AG04450 (cell line): ENCODE measurements at regions not wholly inside any gene's neighbourhood (a gene's known extent, or its start where the extent isn't known, plus 50 kb on each side); places are given as distances from the start of the nearest gene placed in this dataset.

Experiments used
- CTCF ChIA-PET: fragments of 300-600, 350-600 bp; formaldehyde crosslinking; extraction: SDS; loops from one replicate; lab custom pipeline; 2022; ENCODE audit warnings: antibody characterized with exemption, inconsistent platforms; lab: Charles Lee
- POLR2A ChIA-PET: fragments of 350-600 bp; formaldehyde crosslinking; extraction: SDS; loops from one replicate; lab custom pipeline; 2021; ENCODE audit warnings: antibody characterized with exemption, inconsistent platforms; lab: Yijun Ruan, JAX
- DNase-seq: peaks from one replicate; pipeline ENCODE4 v3.0.0-alpha.2; 2011; ENCODE audit warnings: low read depth, low spot score
- H3K27ac ChIP-seq: one replicate; pipeline ENCODE4 v1.5.1; 2012; ENCODE audit warnings: low read depth, low read length, control low read depth
- H3K27me3 ChIP-seq: one replicate; pipeline ENCODE4 v1.6.0; 2012; ENCODE audit warnings: low read length; ENCODE audit not compliant: control insufficient read depth, insufficient read depth
- H3K4me3 ChIP-seq: 2 replicates; pipeline ENCODE4 v1.5.1; 2011; ENCODE audit warnings: mild to moderate bottlenecking, low read depth, low read length, control low read depth
- H3K9me3 ChIP-seq: 2 replicates; pipeline ENCODE4 v1.5.1; 2012; ENCODE audit warnings: low read length; ENCODE audit not compliant: control insufficient read depth, insufficient read depth
- TF ChIP-seq, protein P1 (sequence below): IDR thresholded peaks from 2 replicates; pipeline ENCODE4 v1.5.1; 2011; ENCODE audit warnings: low read depth, low read length, control low read depth, inconsistent platforms

DNA sequence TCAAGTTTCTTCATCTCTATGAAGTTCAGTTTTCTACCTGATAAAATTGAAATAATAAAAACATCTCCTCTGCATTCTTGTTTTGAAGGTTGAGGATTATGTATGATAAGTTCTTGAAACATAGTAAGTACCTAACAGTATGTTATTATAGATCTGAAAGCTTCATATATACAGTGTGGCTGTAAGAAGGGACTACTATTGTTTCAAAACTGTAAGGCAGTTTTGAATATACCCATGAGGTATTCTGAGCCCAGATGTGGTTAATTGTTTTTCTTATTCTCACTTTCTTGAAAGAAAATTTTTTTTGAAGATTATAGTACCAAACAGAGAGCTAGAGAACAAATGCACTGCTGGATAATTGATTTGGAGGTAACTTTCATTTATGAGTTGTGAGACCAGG, 383.2 kb downstream of the CHSY3 start:
- ChIA-PET CTCF (no interaction called here), POLR2A (no interaction called here)
- Histone ChIP-seq H3K4me3 (no peak overlapping the region), H3K9me3 (no peaks in the 10 kb centered on the region; the same call in 1 of the 2 replicates), H3K27me3 (no peaks in the 10 kb centered on the region), H3K27ac (no peak overlapping the region)
- no peak for DNase-seq
- TF ChIP-seq, protein P1, sequence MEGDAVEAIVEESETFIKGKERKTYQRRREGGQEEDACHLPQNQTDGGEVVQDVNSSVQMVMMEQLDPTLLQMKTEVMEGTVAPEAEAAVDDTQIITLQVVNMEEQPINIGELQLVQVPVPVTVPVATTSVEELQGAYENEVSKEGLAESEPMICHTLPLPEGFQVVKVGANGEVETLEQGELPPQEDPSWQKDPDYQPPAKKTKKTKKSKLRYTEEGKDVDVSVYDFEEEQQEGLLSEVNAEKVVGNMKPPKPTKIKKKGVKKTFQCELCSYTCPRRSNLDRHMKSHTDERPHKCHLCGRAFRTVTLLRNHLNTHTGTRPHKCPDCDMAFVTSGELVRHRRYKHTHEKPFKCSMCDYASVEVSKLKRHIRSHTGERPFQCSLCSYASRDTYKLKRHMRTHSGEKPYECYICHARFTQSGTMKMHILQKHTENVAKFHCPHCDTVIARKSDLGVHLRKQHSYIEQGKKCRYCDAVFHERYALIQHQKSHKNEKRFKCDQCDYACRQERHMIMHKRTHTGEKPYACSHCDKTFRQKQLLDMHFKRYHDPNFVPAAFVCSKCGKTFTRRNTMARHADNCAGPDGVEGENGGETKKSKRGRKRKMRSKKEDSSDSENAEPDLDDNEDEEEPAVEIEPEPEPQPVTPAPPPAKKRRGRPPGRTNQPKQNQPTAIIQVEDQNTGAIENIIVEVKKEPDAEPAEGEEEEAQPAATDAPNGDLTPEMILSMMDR, result no peak

DNA sequence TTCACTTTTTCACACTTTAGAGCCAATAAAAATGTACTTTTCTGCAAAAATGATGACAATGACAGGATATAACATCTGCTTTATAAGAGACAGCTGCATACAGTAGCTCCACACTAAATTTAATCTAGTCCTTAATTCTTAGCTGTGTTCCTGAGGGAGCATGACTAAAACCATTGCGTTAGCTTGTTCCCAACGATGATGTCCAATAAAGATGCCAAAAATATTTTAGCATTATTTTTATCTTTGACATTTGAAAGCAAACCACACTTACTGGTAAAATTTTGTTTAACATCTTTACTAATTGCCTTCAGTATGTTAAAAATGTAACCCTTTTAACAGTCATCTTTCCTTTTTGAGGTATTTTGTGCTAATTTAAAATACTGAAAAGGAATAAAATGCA, 382.7 kb downstream of the CHSY3 start:
- ChIA-PET POLR2A (no interaction called here), CTCF (no interaction called here)
- DNase-seq, result no peak
- Histone ChIP-seq H3K27ac (no peak overlapping the region), H3K27me3 (no peaks in the 10 kb centered on the region), H3K9me3 (no peaks in the 10 kb centered on the region; the same call in none of the 2 replicates), H3K4me3 (no peak overlapping the region)
- TF ChIP-seq, protein P1, result no peak

DNA sequence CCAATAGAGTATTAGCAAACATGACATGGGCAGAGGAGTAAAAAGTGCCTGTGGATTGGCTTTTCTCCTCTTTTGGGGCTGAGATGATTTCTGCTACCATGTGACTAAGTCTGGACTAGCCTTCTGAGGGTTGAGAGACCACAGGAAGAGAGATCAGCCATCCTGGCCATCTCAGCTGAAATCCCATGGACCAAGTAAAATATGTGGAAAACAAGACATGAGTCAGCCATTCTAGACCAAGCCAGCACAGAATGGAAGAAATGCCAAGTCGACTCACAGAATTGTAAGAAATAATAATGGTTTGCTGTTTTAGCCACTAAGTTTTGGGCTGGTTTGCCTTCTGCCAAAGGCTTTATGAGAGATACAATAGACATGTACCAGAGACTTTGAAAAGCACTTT, 377.8 kb downstream of the CHSY3 start:
- CTCF ChIA-PET, result no interaction called here
- no peaks in the 10 kb centered on the region for H3K27me3 ChIP-seq
- H3K9me3 ChIP-seq, result peaks cover 14% of the 10 kb centered on the region
- no peak overlapping the region for H3K4me3 ChIP-seq
- POLR2A ChIA-PET, result no interaction called here
- H3K27ac ChIP-seq, result no peak overlapping the region
- DNase-seq, result no peak
- TF ChIP-seq, protein P1, result no peak

DNA sequence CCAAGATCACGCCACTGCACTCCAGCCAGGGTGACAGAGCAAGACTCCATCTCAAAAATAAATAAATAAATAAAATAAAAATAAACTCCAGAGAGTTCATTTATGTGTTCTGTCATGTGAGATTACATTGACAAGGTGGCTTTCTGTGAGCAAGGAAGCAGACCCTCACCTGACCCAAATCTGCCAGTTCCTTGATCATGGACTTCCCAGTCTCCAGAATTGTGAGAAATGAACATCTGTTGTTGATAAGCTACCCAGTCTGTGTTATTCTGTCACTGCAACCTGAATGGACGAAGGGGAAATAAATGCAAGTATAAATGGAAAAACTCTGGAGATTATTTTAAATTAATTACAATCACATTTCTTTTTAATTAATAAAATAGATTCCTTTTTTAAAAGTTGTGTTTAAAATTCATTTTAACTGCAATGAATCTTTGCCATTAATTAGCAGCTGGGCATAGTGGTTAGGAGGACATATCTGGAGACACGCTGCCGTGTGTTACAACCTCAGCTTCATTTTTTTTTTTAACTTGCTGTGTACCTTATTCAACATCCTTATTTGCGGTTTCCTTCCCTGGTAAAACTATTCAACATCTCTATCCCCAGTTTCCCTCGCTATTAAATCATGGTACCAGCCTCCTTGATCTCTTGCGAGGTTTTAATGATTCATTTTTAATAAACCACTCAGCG, 376.4 kb downstream of the CHSY3 start:
- ChIA-PET POLR2A (no interaction called here), CTCF (no interaction called here)
- Histone ChIP-seq H3K4me3 (no peak overlapping the region), H3K9me3 (peaks cover 17% of the 10 kb centered on the region), H3K27me3 (no peaks in the 10 kb centered on the region), H3K27ac (no peak overlapping the region)
- TF ChIP-seq, protein P1, result no peak
- DNase-seq, result no peak

DNA sequence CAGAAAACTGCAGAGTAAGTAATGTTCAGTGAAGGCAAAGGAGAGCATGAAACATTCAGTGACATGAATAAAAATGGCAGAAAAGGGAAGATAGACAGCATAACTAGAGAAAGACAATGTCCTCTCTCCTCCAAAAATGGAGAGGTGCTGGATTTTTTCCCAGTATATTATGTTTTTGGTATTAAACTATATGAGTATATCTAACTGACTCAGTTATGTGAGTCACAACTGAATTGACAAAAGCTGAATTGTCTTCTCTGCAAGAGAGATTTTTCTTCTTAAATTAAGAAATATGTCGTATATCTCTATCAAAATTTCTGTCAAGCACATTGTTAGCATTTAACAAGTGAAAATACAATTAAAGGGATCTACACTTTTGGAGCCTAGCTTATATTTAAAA, 375.1 kb downstream of the CHSY3 start:
- ChIA-PET POLR2A (no interaction called here), CTCF (no interaction called here)
- DNase-seq, result no peak
- TF ChIP-seq, protein P1, result no peak
- Histone ChIP-seq H3K27me3 (no peaks in the 10 kb centered on the region), H3K27ac (no peak overlapping the region), H3K9me3 (peaks cover 17% of the 10 kb centered on the region), H3K4me3 (no peak overlapping the region)
